GM03348 (cell line): ENCODE measurements at regions not wholly inside any gene's neighbourhood (a gene's known extent, or its start where the extent isn't known, plus 50 kb on each side); places are given as distances from the start of the nearest gene placed in this dataset.

Experiments
- DNase-seq: peaks from one replicate; pipeline ENCODE4 v3.0.0; 2012; ENCODE audit warnings: low spot score

DNA sequence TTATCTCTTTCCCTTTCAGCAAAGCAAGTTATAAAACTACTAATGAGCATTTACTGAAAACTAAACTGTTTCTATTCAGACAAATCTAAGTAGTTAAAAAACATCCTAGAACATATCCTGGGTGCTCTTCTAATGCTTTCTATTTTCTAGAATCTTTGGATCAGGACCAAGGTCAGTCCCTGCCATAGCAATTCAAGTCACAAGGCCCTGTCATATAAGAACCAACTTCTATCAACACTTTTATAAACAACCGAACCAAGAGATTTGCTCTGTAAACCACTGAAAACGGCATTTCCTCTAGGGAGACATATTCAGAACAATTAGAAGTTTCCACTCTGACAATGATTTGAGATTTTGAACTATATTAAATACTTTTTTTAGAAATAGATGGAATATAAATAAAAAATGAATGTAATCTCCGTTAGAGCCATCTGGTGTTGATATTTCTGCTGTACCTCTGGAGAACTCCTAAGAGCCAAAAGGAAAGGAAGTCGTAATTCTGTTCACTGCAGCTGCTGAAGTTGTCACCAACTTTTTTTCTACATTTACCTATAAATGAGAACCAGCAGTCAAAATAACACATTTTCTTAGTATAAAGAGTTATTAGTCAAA, 51.4 kb upstream of the LGSN start:
- DNase-seq, result no peak

DNA sequence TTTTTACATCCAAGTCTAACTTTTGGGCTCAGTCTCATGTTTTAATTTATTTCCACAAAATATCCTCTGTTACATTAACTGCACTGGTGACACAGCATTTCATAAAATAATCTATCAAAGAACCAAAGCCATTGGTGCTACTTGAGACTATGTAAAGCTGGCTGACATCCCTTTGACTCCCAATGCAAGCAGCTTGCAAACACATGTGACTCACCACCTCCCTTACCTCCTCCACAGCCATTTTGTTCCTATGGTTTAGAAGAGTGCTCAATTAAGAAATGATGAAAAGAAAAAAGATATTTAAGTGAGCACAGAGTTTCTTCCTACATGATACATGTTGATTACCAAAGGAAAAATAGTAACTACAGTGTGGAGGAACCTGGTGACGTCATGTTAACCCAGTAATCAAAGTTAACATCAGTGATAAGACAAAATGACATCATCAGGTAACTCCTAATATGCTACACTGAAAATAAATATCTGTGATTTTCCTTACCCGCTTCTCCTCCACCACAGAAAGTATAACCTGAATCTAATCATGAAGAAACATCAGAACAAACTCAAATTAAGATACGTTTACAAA, 53.3 kb upstream of the LGSN start:
- no peak for DNase-seq

DNA sequence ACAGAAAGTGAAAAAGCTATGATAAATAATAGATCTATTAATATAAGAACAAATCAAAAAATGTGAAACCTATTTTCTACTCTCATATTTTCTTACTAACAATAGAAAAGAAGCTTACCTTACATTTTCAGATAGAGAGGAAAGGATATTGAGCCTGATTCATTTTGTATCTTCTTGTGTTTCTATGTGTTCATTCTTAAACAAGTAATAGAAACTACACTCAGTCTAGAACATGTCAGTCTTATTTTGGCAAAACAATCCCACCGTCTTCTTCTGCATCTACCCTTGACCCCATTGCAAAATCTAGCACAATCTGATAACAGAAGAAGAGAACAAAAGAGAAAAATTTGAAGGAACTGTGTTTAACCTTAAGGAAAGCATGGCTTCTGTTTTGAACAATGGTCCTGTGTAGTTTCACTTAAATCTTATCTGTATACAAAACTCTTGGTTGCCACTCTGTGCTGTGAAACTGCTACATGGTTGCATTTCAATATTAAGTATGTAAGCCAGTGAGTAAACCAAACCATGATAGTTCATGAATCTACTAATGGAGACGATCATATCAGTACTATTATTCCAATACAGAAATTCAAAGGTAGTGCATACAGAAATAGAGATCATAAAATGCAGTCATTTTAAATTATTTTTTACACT, 69.5 kb upstream of the LGSN start:
- no peak for DNase-seq

DNA sequence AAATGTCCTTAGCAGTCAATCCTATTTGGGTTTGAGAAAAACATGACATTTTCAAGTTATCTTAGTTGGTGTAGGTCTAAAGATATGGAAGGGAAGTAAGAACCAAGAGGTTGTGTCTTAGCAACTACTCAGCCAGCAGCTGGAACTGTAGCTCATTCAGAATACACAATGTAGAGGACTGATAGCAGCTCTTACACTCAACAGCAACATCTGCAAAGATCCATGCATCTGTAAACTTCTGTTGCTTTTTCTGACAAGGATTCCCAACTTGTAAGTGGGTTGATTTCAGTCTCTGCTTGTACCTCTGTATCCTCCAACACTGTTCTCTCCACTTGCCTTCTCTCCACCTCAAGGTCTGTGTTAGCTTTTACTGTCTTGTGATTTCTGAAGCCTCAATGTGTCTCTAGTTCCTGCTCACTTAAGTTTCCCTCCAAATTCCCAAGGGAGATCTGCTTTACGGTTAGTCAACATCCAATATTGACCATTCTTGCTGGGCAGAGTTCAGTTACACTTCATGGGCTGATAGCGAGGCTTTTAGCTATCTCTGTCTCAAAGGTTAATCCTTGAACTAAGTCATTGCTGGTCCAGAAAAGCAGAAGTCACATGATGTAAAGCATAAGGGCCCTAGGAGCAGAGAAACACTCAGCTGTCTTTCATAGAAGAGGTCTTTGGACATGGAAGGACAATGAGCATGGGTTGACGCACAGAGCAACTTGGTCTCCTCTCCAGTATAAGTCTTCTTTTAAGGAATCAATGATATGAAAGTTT, 71.6 kb upstream of the LGSN start:
- DNase-seq, result no peak

DNA sequence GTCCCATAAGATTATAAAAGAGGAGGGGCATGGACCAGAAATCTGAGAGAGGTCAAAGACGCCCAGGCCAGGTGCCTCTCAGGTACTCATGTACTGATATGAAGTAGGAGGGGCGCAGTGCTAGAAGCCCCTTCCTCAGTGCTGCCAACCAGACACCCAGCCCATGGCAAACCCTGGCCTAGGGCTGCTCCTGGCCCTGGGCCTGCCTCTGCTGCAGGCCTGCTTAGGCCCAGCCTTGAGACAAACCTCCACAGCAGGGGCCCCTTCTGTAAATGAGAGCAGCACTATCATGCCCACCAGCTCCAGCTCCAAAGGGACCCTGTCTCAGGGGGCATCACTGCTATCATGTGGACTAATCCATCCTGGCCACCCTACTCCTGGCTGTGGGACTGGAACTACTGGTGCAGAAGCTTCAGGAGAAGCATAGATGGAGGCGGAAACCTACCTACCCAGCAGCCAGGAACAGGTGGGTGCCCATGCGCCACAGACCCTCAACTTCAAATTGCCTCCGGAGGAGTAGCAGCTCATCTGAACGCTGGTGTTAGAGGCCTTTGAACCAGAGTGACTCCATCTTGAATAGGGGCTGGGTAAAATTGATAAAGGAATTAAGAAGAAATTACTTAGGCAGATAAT, 72.4 kb upstream of the LGSN start:
- no peak for DNase-seq

DNA sequence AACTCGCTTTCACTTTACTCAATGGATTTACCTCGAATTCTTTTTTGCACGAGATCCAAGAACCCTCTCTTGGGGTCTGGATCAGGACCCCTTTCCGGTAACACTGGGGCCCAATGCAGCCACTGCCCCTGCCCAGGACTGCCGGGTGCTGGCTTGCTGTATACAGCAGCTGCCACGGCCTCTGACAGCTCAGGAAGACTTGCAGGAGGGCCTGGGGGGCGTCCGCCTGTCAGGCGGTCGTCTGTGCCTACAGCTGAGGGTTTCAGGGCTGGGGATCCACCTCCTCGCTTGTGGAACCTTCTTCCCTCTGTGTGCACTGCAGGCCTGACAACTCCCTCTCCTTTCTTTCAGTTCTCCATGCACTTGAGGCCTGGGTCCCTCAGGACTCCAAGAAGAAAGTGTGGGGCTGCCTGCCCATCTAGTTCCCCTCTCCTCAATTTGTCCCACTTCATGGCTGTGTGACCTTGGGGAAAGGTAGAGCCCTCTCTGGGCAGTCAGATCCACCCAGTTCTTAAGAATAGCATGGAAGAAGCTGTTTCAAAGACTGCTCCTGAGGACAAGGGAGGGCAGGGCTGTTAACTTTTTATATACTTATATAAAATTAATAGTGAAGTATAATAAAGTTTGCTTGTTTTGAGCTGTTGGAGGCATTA, 75.0 kb upstream of the LGSN start:
- no peak for DNase-seq

DNA sequence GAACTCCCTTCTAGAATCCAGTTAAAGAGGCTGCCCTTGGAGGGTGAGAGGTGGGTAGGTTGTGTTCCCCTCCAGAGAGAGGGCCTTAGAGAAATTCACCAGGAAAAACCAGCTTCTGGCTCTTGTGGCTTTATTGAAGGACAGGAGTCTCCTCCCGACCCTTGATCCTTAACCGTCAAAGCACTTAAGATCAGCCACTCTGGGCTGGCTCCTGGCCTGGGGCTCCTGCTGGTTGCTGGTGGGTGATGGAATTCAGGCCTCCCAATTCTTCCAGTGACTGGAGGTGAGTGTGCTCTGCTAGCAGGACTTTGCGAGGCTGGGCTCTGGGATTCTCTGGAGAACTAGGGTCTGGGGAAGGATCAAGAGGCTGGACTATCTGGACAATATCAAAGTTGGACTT, 75.6 kb upstream of the LGSN start:
- no peak for DNase-seq

DNA sequence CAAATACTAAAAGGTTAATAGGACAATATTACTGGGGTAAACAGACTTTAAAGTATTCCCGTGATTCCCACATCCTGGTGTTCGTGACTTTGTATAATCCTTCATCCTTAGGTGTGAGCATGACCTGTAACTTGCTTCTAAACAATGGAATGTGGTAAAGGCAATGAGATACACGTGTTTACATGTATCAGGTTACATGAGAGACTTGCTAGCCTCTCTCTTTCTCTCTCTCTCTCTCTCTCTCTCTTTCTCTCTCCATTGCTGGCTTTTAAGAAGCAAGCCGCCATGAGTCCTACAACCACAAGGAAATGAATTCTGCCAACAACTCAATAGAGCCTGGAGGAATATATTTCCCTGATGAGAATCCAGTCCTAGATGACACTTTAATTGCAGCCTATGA, 83.9 kb upstream of the LGSN start:
- no peak for DNase-seq

DNA sequence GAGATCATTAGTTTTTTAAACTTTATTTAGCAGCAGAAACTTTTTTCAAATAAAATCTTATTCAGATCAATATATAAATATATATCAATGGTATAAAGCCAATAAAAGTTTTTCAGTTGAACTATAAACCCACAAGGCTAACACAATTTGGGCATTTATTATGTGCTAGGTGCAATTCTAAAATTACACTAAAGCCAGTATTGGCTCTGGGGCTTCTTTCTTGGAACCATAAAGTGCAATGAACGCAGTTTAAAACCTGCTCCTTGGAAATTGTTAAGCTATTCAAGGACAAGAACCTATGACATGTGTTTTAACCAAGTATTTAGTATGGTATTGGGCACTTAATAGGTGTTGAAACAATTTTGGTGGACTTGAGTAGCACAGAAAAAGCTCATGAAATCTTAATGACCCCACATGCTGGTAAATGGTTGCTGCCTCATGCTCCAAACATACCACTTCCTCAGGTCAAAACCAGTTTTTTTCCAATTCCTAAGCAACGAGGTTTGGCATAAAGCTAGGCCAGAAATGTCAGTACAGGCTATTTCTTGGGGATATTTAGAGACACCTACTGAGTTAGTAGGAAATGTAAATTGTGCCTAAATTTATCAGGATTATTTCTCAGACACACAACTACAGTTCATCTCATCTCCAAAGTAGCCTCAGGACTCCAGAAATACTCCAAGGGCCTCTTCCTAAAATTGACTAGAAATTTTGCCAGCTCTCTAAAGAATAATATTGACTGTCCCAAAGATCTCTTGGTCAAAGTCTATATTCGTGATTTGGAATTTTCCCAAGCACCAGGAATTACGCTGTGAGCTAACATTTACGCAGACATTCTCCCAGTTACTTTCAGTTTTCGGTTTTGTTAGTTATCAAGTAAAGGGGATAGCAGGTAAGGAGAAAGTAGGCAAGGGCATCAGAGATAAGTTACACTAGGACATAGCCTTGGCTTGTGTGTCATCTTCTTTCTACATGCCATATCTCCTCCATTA, 90.9 kb upstream of the LGSN start:
- no peak for DNase-seq

DNA sequence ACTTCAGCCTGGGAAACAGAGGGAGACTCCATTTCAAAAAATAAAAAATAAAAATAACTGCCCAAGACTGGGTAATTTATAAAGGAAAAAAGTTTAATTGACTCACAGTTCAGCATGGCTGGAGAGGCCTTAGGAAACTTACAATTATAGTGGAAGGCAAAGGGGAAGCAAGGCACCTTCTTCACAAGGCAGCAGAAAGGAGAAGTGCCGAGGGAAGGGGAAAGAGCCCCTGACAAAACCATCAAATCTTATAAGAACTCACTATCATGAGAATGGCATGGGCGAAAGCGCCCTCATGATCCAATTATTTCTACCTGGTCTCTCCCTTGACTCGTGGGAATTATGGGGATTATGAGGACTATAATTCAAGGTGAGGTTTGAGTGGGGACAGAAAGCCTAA, 95.5 kb upstream of the LGSN start:
- no peak for DNase-seq

DNA sequence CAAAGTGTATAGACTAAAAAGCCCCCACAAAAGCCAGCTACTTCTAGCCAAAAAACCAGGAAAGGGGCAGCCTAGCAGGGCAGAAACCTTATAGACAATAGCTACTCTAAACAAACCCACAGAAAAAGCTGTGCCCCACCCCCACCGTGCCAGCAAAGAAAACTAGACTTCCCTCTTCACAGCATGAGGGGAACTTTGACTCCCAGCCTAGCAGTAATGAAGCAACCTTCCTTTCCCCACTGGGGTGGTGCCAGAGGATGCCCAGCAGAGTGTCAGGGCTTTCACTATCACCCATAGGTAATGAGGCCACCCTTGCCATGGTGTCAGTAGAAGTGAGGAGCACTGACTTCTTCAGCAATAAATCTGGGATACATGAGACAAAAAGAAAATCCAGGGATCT, 99.0 kb upstream of the LGSN start:
- no peak for DNase-seq

DNA sequence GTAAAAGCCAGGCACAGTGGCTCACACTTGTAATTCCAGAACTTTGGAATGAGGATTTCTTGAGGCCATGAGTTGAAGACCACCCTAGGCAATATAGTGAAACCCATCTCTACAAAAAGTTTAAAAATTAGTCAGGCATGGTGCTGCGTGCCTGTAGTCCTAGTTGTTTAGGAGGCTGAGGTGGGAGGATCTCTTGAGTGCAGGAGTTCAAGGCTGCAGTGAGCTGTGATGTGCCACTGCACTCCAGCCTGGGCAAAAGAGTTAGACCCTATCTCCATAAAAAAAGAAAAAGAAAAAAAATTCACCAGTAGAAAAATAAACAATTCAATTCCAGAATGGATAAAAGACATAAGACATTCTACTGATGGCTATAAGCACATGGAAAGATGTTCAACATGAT, 104.9 kb upstream of the LGSN start:
- no peak for DNase-seq

DNA sequence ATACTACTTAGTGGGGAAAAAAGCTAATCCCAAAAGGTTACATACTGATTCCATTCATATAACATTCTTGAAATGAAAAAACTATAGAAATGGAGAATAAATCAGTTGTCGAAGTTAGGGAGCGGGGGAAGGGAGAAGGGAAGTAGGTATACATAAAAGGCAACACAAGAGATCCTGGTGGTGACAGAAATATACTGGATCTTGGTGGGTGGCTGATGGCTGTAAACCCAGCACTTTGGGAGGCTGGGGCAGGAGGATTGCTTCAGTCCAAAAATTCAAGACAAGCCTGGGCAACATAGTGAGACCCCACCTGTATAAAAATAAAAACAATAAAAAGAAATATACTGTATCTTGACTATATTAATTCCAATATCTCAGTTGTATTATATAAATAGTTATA, 105.7 kb upstream of the LGSN start:
- no peak for DNase-seq

DNA sequence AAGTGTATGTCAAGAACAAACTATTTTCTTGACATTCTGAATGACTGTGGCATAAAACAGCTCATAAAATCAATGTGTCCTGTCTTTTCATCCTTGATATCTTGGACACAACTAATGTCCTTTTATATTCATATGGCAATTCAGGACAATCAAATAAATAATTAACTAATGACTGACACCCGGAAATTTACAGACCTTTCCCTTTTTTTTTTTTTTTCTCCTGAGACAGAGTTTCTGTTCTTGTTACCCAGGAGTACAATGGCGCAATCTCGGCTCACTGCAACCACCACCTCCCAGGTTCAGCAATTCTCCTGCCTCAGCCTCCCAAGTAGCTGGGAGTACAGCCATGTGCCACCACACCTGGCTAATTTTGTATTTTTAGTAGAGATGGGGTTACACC, 107.1 kb upstream of the LGSN start:
- DNase-seq, result no peak

DNA sequence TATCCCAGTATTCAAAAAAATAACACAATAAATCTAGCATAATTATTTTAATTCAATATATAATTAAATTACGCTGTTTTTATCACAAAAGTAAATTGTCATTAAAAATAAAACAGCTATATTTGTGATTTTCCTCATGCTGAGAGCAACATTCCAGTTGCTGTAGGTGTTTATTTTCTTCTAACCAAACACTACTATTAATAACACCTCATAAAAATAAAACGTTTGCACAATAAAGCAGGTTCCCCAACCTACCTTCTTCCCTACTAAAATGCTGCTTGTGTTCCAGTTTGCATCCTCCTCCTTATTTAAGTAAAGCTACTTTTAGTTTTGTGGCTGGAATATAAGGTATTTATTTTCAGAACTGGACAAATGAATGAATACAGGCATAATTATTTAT, 108.2 kb upstream of the LGSN start:
- no peak for DNase-seq

DNA sequence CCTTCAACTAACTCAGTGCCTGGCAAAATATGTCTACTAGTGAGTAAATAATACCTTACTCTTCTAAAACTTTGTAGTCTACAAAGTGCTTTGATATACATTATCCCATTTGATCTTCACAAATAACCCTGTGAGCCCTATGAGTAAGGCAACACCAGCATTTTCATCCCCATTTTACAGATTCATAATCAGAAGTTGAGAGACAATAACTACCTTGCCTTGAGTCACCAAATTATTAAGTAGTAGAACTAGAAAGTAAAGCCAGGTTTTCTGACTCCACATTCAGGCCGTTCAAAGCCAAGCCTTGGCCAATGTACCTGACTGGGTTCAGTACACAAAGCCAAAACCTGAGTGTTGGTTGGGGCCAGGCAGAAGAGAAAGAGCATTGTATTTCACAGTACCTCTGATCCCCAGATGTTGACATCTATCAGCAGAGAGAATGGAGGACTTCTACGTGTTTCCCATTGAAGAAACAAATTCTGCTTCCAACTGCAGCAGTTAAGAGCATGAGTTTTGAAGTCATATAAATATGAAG, 111.3 kb upstream of the LGSN start:
- no peak for DNase-seq

DNA sequence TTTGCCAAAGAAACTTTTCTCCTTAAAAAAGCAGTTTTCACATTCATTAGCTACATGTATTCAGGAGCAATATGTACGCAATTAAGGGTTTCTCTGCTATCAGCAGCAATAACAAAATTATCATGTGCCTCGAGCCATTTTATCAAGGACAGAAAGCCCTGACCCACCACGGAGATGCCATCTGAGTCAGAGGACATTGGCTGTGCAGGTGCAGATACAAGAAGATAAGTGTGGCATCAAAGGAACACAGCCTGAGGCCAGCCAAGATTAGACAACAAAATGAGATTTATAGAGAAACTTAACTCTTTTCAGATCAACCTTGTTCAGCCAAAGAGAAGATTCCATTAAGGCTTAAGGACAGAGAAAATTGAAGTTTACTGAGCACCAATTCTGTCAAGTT, 115.2 kb upstream of the LGSN start:
- no peak for DNase-seq

DNA sequence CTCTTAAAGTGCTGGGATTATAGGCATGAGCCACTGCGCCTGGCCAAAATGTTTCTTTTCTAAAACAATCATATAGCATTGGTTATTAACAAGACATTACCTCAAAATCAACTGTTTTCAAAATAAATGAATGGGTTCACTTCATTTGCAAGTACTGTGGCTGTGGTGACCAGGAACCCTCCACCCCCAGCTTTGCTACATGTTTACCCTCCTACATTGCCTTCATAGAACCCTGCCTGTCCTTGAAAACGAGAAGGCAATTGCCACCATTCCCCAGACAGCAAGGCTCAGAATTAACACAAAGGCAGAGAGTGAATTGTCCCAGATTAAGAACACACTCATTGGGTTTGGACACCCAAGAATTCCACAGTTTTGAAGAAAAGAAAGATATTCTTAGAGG, 116.6 kb upstream of the LGSN start:
- DNase-seq, result no peak

DNA sequence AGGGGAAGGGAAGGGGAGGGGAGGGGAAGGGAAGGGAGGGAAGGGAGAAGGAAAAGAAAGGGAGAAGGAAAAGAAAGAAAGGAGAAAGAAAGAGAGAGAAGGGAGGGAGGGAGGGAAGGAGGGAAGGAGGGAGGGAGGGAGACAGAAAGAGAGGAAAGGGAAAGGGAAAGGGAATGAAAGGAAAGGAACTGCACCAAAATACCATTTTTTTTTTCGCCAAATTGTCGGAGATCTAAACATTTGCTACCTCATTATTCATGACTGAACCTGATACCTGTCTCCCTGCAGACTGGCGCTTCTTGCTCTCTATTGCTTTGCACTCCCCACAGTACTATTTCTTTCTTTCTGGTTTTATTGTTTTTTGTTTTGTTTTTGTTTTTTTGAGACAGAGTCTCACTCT, 117.3 kb upstream of the LGSN start:
- no peak for DNase-seq

DNA sequence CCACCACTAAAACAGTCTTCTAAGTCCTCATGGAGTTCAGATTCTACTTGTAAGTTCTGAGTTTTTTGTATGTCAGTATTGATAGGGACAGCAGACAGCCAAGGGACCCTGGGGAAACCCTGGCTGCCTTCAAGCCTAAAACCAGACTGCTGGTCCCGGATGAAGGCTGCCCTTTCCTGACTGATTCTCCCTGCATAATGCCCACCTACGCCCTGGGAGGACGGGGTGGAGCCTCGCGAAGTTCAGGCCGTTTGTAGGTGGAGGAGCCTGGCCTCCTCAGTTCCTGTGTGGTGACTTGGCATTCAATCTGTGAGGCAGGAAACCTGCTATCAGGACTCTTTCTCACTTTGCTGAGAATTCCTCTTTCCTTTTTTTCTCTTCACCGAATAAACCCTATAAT, 120.3 kb upstream of the LGSN start:
- no peak for DNase-seq

DNA sequence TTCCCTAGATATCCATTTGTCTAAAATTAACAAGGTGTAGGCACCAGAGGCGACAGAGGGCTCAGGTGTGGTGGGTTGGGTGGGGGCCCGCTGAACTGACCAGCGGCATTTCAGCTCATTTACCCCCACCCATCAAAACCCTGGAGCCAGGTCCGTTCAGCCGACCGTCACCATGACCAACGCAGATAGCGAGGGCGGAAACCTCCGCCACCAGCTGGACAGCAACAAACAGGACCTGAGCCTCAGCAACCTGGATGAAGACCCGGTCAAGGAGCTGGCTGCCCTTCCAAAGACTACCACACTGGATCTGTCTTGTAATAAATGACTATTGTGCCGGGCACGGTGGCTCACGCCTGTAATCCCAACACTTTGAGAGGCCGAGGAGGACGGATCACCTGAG, 120.8 kb upstream of the LGSN start:
- DNase-seq, result no peak
